HUES64 (cell line): ENCODE measurements at regions not wholly inside any gene's neighbourhood (a gene's known extent, or its start where the extent isn't known, plus 50 kb on each side); places are given as distances from the start of the nearest gene placed in this dataset.

Experiments
- H3K27ac ChIP-seq: 2 replicates; pipeline ENCODE4 v1.7.0; 2013; ENCODE audit warnings: low read depth, low read length, inconsistent platforms
- H3K27me3 ChIP-seq: 2 replicates; pipeline ENCODE4 v1.6.1; 2013; ENCODE audit warnings: mild to moderate bottlenecking, low read length; ENCODE audit not compliant: insufficient read depth
- H3K36me3 ChIP-seq: 2 replicates; pipeline ENCODE4 v1.6.1; 2013; ENCODE audit warnings: mild to moderate bottlenecking, low read length; ENCODE audit not compliant: insufficient read depth
- H3K4me1 ChIP-seq: 2 replicates; pipeline ENCODE4 v1.6.1; 2013; ENCODE audit warnings: mild to moderate bottlenecking, low read length, moderate library complexity; ENCODE audit not compliant: insufficient read depth
- H3K4me3 ChIP-seq: 2 replicates; pipeline ENCODE4 v1.5.1; 2013; ENCODE audit warnings: mild to moderate bottlenecking, low read length, moderate library complexity
- H3K9ac ChIP-seq: 2 replicates; pipeline ENCODE4 v1.6.1; 2013; ENCODE audit warnings: mild to moderate bottlenecking, low read depth, low read length
- H3K9me3 ChIP-seq: 2 replicates; pipeline ENCODE4 v1.6.1; 2013; ENCODE audit warnings: low read depth, low read length; ENCODE audit not compliant: insufficient read depth
- WGBS: fragments of 150-250, 120-280 bp; methylation state at CpG from one replicate; pipeline ENCODE4 v1.1.7; 2013; ENCODE audit warnings: missing lambda C conversion rate; 5-methylcytosine and 5-hydroxymethylcytosine counted together

GRCh38 chrX:121135488-121136207 is 88.2 kb downstream of the GLUD2 start:
- H3K4me1 ChIP-seq: no peaks in the 10 kb centered on the region
- no peak overlapping the region for H3K27ac ChIP-seq
- no peaks in the 10 kb centered on the region for H3K36me3 ChIP-seq
- no peak overlapping the region for H3K4me3 ChIP-seq
- no peak overlapping the region for H3K9ac ChIP-seq
- no peaks in the 10 kb centered on the region for H3K27me3 ChIP-seq
- WGBS: 94% methylated on average over 8 of the region's 8 CpGs
- H3K9me3 ChIP-seq: no peaks in the 10 kb centered on the region

GRCh38 chrX:121146059-121146628 is 98.7 kb downstream of the GLUD2 start:
- Histone ChIP-seq H3K4me1 (no peaks in the 10 kb centered on the region; the same call in 1 of the 2 replicates), H3K9ac (no peak overlapping the region), H3K27me3 (peaks cover 3% of the 10 kb centered on the region; the same call in 1 of the 2 replicates), H3K27ac (no peak overlapping the region), H3K36me3 (no peaks in the 10 kb centered on the region), H3K9me3 (no peaks in the 10 kb centered on the region), H3K4me3 (no peak overlapping the region)

GRCh38 chrX:121150217-121150616 is 102.8 kb downstream of the GLUD2 start:
- Histone ChIP-seq H3K4me3 (no peak overlapping the region), H3K36me3 (no peaks in the 10 kb centered on the region), H3K27me3 (peaks cover 12% of the 10 kb centered on the region), H3K4me1 (no peaks in the 10 kb centered on the region; the same call in 1 of the 2 replicates), H3K27ac (no peak overlapping the region), H3K9ac (no peak overlapping the region), H3K9me3 (no peaks in the 10 kb centered on the region)
- no CpG with 5 or more reads among the region's 1 CpG for WGBS

GRCh38 chrX:121151293-121151692 is 103.9 kb downstream of the GLUD2 start:
- Histone ChIP-seq H3K36me3 (no peaks in the 10 kb centered on the region), H3K27ac (no peak overlapping the region), H3K4me1 (no peaks in the 10 kb centered on the region; the same call in 1 of the 2 replicates), H3K9ac (no peak overlapping the region), H3K9me3 (no peaks in the 10 kb centered on the region), H3K4me3 (no peak overlapping the region), H3K27me3 (peaks cover 12% of the 10 kb centered on the region)
- 90% methylated on average over 3 of the region's 4 CpGs for WGBS

GRCh38 chrX:121154858-121155404 is 107.5 kb downstream of the GLUD2 start:
- no peaks in the 10 kb centered on the region for H3K9me3 ChIP-seq
- H3K27ac ChIP-seq: no peak overlapping the region
- WGBS: 94% methylated on average over 13 of the region's 13 CpGs
- no peaks in the 10 kb centered on the region for H3K36me3 ChIP-seq
- H3K4me3 ChIP-seq: no peak overlapping the region
- H3K9ac ChIP-seq: no peak overlapping the region
- H3K4me1 ChIP-seq: no peaks in the 10 kb centered on the region; the same call in 1 of the 2 replicates
- H3K27me3 ChIP-seq: peaks cover 12% of the 10 kb centered on the region

GRCh38 chrX:121160987-121161386 is 113.6 kb downstream of the GLUD2 start:
- Histone ChIP-seq H3K27ac (no peak overlapping the region), H3K4me3 (no peak overlapping the region), H3K9ac (no peak overlapping the region), H3K4me1 (no peaks in the 10 kb centered on the region), H3K9me3 (no peaks in the 10 kb centered on the region), H3K27me3 (no peaks in the 10 kb centered on the region), H3K36me3 (no peaks in the 10 kb centered on the region)
- 43% methylated on average over 1 of the region's 4 CpGs for WGBS

- WGBS: 33% methylated on average over 4 of the region's 4 CpGs
- Histone ChIP-seq H3K9me3 (no peaks in the 10 kb centered on the region), H3K4me1 (no peaks in the 10 kb centered on the region), H3K9ac (no peak overlapping the region), H3K27me3 (no peaks in the 10 kb centered on the region), H3K4me3 (no peak overlapping the region), H3K27ac (no peak overlapping the region; the same call in 1 of the 2 replicates), H3K36me3 (no peaks in the 10 kb centered on the region)
Observed at GRCh38 chrX:121161501-121161933, 114.1 kb downstream of the GLUD2 start.

- H3K9ac ChIP-seq: no peak overlapping the region
- H3K27me3 ChIP-seq: no peaks in the 10 kb centered on the region
- no peaks in the 10 kb centered on the region for H3K4me1 ChIP-seq
- 100% methylated on average over 5 of the region's 6 CpGs for WGBS
- H3K36me3 ChIP-seq: no peaks in the 10 kb centered on the region
- no peaks in the 10 kb centered on the region for H3K9me3 ChIP-seq
- H3K27ac ChIP-seq: no peak overlapping the region
- no peak overlapping the region for H3K4me3 ChIP-seq
Observed at GRCh38 chrX:121163443-121163842, 116.0 kb downstream of the GLUD2 start.

GRCh38 chrX:121165930-121166359 is 118.5 kb downstream of the GLUD2 start:
- no peaks in the 10 kb centered on the region for H3K9me3 ChIP-seq
- no peak overlapping the region for H3K4me3 ChIP-seq
- no peak overlapping the region for H3K9ac ChIP-seq
- WGBS: 78% methylated on average over 1 of the region's 2 CpGs
- no peaks in the 10 kb centered on the region for H3K36me3 ChIP-seq
- no peaks in the 10 kb centered on the region for H3K27me3 ChIP-seq
- no peaks in the 10 kb centered on the region for H3K4me1 ChIP-seq
- no peak overlapping the region for H3K27ac ChIP-seq

GRCh38 chrX:121169099-121170035 is 122.0 kb downstream of the GLUD2 start:
- no peaks in the 10 kb centered on the region for H3K27me3 ChIP-seq
- H3K4me1 ChIP-seq: no peaks in the 10 kb centered on the region
- no peak overlapping the region for H3K9ac ChIP-seq
- H3K4me3 ChIP-seq: no peak overlapping the region
- WGBS: 95% methylated on average over 1 of the region's 2 CpGs
- H3K36me3 ChIP-seq: no peaks in the 10 kb centered on the region
- H3K9me3 ChIP-seq: no peaks in the 10 kb centered on the region
- no peak overlapping the region for H3K27ac ChIP-seq

- no peak overlapping the region for H3K27ac ChIP-seq
- no peaks in the 10 kb centered on the region for H3K9me3 ChIP-seq
- no peak overlapping the region for H3K4me3 ChIP-seq
- H3K36me3 ChIP-seq: no peaks in the 10 kb centered on the region
- H3K4me1 ChIP-seq: no peaks in the 10 kb centered on the region
- WGBS: 100% methylated on average over 1 of the region's 2 CpGs
- no peaks in the 10 kb centered on the region for H3K27me3 ChIP-seq
- no peak overlapping the region for H3K9ac ChIP-seq
Observed at GRCh38 chrX:121172703-121173102, 125.3 kb downstream of the GLUD2 start.
